ENCODE measurements at regions not wholly inside any gene's neighbourhood (a gene's known extent, or its start where the extent isn't known, plus 50 kb on each side); places are given as distances from the start of the nearest gene placed in this dataset.
"Not testable (repeated sequence)": the region's sequence is repeated elsewhere in the genome, so short reads cannot be mapped to it uniquely, and the experiment has no call there.

DNA sequence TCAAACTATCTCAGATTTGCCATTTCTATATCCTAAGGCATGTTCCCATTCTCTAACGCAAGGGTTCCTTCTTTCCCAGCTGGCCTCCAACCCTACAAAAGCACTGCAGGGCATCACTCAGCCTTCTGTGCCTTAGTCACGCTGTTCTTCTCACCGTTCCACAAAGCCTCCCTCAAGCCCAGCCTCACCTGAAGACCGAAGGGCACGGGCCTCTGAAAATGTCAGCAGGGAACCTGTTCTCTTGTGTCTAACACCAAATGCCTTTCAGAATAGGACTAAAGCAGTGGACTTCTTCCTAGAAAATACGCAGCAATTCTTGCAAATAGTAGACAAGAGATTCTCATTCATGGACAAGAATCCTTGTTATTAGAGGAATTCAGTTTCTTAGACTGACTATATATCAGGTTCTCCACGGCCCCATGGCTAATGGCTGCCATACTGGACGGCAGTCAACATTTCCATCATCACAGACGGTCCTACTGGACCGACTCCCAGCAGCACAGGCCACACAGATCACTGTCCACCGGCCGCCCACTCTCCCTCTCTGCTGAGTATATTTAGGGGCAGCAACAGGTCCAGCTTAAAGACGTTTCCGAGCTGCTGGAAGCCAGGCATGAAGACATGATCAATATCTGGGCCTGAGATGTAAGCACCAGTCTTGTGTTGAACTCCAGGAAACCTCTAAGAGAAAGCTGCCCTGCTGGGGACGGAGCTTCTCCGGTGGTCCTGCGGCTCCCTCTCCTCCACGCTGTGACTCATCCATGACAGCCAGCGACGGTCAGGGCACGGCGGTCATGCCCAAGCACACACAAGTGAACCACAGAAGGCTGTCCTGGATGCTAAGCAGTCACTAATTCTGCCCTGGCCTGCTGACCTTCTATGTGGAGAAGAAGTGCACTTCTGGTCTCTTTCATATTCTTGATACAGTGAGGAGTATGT, 61.8 kb upstream of the TNK2 start:
- TF ChIP-seq, protein P1, sequence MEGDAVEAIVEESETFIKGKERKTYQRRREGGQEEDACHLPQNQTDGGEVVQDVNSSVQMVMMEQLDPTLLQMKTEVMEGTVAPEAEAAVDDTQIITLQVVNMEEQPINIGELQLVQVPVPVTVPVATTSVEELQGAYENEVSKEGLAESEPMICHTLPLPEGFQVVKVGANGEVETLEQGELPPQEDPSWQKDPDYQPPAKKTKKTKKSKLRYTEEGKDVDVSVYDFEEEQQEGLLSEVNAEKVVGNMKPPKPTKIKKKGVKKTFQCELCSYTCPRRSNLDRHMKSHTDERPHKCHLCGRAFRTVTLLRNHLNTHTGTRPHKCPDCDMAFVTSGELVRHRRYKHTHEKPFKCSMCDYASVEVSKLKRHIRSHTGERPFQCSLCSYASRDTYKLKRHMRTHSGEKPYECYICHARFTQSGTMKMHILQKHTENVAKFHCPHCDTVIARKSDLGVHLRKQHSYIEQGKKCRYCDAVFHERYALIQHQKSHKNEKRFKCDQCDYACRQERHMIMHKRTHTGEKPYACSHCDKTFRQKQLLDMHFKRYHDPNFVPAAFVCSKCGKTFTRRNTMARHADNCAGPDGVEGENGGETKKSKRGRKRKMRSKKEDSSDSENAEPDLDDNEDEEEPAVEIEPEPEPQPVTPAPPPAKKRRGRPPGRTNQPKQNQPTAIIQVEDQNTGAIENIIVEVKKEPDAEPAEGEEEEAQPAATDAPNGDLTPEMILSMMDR (IDR thresholded peaks at IDR 0.05) = not testable (repeated sequence)
- not testable (repeated sequence) for TF ChIP-seq POLR2A (IDR thresholded peaks at IDR 0.05)

Measured in body of pancreas (tissue), 4 donors.